Naive thymus-derived CD8-positive, alpha-beta T cell (primary cell): ENCODE measurements at regions not wholly inside any gene's neighbourhood (a gene's known extent, or its start where the extent isn't known, plus 50 kb on each side); places are given as distances from the start of the nearest gene placed in this dataset.
"Not testable (repeated sequence)": the region's sequence is repeated elsewhere in the genome, so short reads cannot be mapped to it uniquely, and the experiment has no call there.

Experiments used
- ATAC-seq, 2 donors: fragments of 150-1000 bp; cut with Tn5 transposase in 1 of 2; sonication (Bioruptor Pico), chemical (Tn5 transposase) in 1 of 2; 1 replicate in 1 of 2; 2 replicates in 1 of 2; pipeline ENCODE4 v1.10.0; 2021; ENCODE audit warnings: mild to moderate bottlenecking in 2 of 2, moderate library complexity in 2 of 2
- POLR2A ChIA-PET: fragments of 350-600 bp; sonication (Branson Sonifier 250); formaldehyde crosslinking; loops from one replicate; lab custom pipeline; 2021; ENCODE audit warnings: antibody characterized with exemption; lab: Charles Lee
- DNase-seq, 10 donors: peaks; one replicate each; pipeline versions ENCODE4 v3.0.0 to v3.0.0-alpha.2; 2020 to 2022
- H3K27ac Mint-ChIP-seq, 10 donors: one replicate each; pipeline ENCODE4 v1.8.0; 2020 to 2022; ENCODE audit warnings: mild to moderate bottlenecking in 10 of 10, mixed read lengths in 10 of 10, moderate library complexity in 4 of 10, inconsistent platforms in 1 of 10
- H3K27me3 Mint-ChIP-seq, 5 donors: one replicate each; pipeline ENCODE4 v1.8.0; 2021 to 2022; ENCODE audit warnings: mixed read lengths in 5 of 5
- H3K36me3 Mint-ChIP-seq, 3 donors: one replicate each; pipeline ENCODE4 v1.8.0; 2020 to 2022; ENCODE audit warnings: mixed read lengths in 3 of 3, mild to moderate bottlenecking in 2 of 3, inconsistent platforms in 1 of 3
- H3K4me1 Mint-ChIP-seq, 4 donors: one replicate each; pipeline ENCODE4 v1.8.0; 2021 to 2022; ENCODE audit warnings: mixed read lengths in 4 of 4
- H3K4me3 Mint-ChIP-seq, 10 donors: one replicate each; pipeline ENCODE4 v1.8.0; 2020 to 2022; ENCODE audit warnings: mild to moderate bottlenecking in 10 of 10, mixed read lengths in 10 of 10, moderate library complexity in 6 of 10, inconsistent platforms in 1 of 10
- H3K9me3 Mint-ChIP-seq, 9 donors: one replicate each; pipeline ENCODE4 v1.8.0; 2020 to 2022; ENCODE audit warnings: mixed read lengths in 9 of 9, mild to moderate bottlenecking in 3 of 9, inconsistent platforms in 1 of 9, moderate library complexity in 1 of 9

- no peak overlapping the region for H3K4me3 Mint-ChIP-seq
- peaks cover 6 to 32% (median 7%) of the 10 kb centered on the region in 5 donors for H3K27me3 Mint-ChIP-seq
- H3K36me3 Mint-ChIP-seq = no peaks in the 10 kb centered on the region
- POLR2A ChIA-PET = no interaction called here
- DNase-seq = no peak
- no peak for ATAC-seq
- H3K9me3 Mint-ChIP-seq = no peaks in the 10 kb centered on the region
- no peaks in the 10 kb centered on the region for H3K4me1 Mint-ChIP-seq
- no peak overlapping the region for H3K27ac Mint-ChIP-seq
Measured at GRCh38 chr1:30102605-30103004, 620.8 kb downstream of the MATN1 start.

- Mint-ChIP-seq H3K4me1 (no peaks in the 10 kb centered on the region), H3K4me3 (no peak overlapping the region), H3K27me3 (peaks cover 0 to 26% (median 3%) of the 10 kb centered on the region in 5 donors), H3K36me3 (no peaks in the 10 kb centered on the region), H3K9me3 (no peaks in the 10 kb centered on the region), H3K27ac (no peak overlapping the region)
- ATAC-seq (no peak), DNase-seq (no peak)
- POLR2A ChIA-PET = no interaction called here
Measured at GRCh38 chr1:30101487-30102227, 621.7 kb downstream of the MATN1 start.

- Mint-ChIP-seq H3K27me3 (peaks cover 0 to 26% (median 3%) of the 10 kb centered on the region in 5 donors), H3K36me3 (no peaks in the 10 kb centered on the region), H3K27ac (no peak overlapping the region), H3K4me3 (no peak overlapping the region), H3K9me3 (no peaks in the 10 kb centered on the region), H3K4me1 (no peaks in the 10 kb centered on the region)
- POLR2A ChIA-PET = no interaction called here
- ATAC-seq (no peak), DNase-seq (no peak)
Measured at GRCh38 chr1:30101016-30101415, 622.4 kb downstream of the MATN1 start.

DNA sequence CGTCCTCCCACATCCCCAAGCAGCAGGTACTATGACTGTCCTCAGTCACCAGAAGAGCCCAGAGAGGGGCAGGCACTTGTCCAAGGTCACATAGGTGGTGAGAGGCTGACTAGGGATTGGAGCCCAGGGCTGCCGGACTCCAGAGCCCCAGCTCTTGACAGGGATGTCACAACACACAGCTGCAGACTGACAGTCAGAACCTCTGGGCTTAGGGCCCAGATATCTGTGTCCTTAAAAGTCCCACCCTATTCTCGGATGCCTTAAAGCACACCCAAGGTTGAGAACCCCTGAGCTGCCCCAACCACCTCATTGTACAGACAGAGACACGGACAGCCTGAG, 622.9 kb downstream of the MATN1 start:
- ATAC-seq = no peak

DNA sequence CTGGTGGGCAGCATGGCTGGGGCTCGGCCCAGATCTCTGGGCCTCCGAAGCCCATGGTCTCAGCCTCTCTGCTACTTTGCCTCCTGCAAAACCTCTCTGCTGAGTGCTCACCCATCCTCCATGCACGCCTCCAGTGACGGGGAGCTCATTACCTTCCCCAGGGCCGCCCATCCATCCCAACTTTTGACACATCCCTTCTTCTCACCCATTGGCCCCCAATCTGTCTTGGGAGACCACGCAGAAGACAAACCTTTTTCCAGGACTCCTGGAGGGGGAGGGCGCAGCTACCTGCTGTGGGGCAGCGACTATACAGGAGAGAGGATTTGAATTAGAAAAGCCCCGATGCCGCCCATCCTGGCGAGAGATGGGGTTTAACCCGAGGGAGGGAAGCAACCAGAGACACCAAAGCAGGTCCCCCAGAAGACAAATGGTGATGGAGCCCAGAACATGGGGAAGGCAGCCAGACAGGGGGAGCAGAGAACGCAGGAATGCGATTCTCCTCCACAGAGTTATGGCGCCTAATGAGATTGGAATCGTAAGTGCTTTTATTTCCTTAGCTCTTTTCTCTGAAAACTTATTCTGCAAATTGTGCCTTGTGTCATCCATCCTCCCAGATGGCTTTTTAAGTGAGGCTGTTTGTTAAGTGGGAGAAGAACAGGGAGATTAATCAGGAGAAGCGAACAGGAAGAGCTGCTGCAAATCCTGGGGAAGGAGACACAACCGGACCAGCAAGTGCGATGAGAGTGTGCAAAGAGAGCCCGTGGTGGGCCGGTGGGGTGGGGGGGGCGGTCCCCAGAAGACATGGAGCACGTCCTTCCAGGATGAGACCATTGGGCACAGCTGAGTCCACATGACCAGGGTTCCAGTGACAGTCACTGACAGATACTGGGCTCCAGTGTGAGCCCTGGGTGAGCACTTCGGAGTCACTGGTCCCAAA, 623.5 kb downstream of the MATN1 start:
- peaks cover 0 to 1% (median 0%) of the 10 kb centered on the region in 9 donors for H3K9me3 Mint-ChIP-seq
- H3K4me1 Mint-ChIP-seq = no peaks in the 10 kb centered on the region
- no peaks in the 10 kb centered on the region for H3K36me3 Mint-ChIP-seq
- POLR2A ChIA-PET = no interaction called here
- DNase-seq (peak in 1 of 10 donors; percentile 8), ATAC-seq (no peak)
- peak overlapping the region in 1 of 10 donors; percentile 21 for H3K27ac Mint-ChIP-seq
- H3K4me3 Mint-ChIP-seq = no peak overlapping the region
- peaks cover 0 to 26% (median 3%) of the 10 kb centered on the region in 5 donors for H3K27me3 Mint-ChIP-seq

More for the DNA sequence above, 622.9 kb downstream of the MATN1 start:
- Mint-ChIP-seq H3K36me3 (no peaks in the 10 kb centered on the region), H3K4me3 (no peak overlapping the region), H3K27me3 (peaks cover 0 to 26% (median 3%) of the 10 kb centered on the region in 5 donors), H3K27ac (peak overlapping the region in 1 of 10 donors; percentile 21), H3K9me3 (peaks cover 0 to 1% (median 0%) of the 10 kb centered on the region in 9 donors), H3K4me1 (no peaks in the 10 kb centered on the region)
- POLR2A ChIA-PET = no interaction called here
- no peak for DNase-seq

GRCh38 chr1:30097851-30098250, 625.5 kb downstream of the MATN1 start:
- H3K4me3 Mint-ChIP-seq, H3K36me3 Mint-ChIP-seq, ATAC-seq, POLR2A ChIA-PET, DNase-seq, H3K27ac Mint-ChIP-seq, H3K4me1 Mint-ChIP-seq: not testable (repeated sequence)
- peaks cover 0 to 12% (median 8%) of the 10 kb centered on the region in 9 donors for H3K9me3 Mint-ChIP-seq
- peaks cover 0 to 26% (median 3%) of the 10 kb centered on the region in 5 donors for H3K27me3 Mint-ChIP-seq

DNA sequence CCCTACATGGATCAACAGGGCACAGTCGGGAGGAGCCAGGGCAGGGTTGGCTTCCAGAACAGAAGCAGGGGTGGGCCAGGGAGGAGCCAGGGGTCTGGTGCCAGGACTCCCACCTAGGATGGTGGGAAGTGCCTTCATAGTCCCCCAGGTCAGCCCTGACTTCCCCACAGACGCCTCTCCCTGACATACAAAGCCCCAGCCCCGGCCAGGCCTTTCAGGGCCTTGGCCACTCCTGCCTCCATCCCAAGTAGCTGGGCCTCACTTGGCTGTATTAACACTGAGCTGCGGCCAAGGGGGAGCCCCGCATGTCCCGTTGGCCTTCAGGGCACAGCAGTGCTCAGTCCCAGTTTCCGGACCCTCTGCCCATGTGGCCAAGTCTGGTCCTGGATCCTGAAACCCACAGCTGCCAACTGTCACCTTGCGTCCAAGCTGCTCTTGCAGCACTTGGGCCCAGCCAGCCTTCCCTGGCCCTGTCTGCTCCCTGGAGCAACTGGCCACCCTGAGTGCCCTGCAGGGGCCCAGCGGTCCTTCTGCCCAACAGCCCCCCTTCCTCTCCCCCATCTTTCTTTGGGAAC, 627.8 kb downstream of the MATN1 start:
- DNase-seq (peak in 1 of 10 donors; percentile 54), ATAC-seq (no peak)
- POLR2A ChIA-PET = no interaction called here
- peaks cover 2 to 33% (median 27%) of the 10 kb centered on the region in 9 donors for H3K9me3 Mint-ChIP-seq
- H3K4me1 Mint-ChIP-seq = no peaks in the 10 kb centered on the region
- peaks cover 0 to 10% (median 3%) of the 10 kb centered on the region in 5 donors for H3K27me3 Mint-ChIP-seq
- H3K4me3 Mint-ChIP-seq = no peak overlapping the region
- peaks cover 2 to 22% (median 4%) of the 10 kb centered on the region in 3 donors for H3K36me3 Mint-ChIP-seq
- H3K27ac Mint-ChIP-seq = no peak overlapping the region

DNA sequence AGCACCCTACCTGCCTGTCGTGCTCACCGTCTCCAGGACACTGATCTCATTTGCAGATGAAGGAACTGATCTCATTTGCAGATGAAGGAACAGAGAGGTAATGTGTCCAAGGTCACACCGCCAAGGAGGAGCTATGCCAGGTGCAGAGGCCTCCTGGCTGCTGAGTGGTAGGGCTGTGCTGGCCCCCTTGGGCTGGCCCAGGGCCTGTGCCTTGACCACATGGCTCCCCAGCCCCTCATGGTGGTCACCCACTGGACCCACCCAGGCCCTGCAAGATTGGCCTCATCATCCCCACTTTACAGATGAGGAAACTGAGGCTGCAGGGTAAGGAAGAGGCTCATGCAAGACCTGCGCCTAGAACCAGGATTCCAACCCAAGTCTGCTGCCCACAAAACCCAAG, 628.3 kb downstream of the MATN1 start:
- H3K9me3 Mint-ChIP-seq = peaks cover 2 to 35% (median 27%) of the 10 kb centered on the region in 9 donors
- H3K4me3 Mint-ChIP-seq = no peak overlapping the region
- H3K27ac Mint-ChIP-seq = no peak overlapping the region
- peaks cover 2 to 22% (median 4%) of the 10 kb centered on the region in 3 donors for H3K36me3 Mint-ChIP-seq
- DNase-seq (peak in 1 of 10 donors; percentile 55), ATAC-seq (no peak)
- peaks cover 0 to 8% (median 3%) of the 10 kb centered on the region in 5 donors for H3K27me3 Mint-ChIP-seq
- no peaks in the 10 kb centered on the region for H3K4me1 Mint-ChIP-seq
- POLR2A ChIA-PET = no interaction called here

DNA sequence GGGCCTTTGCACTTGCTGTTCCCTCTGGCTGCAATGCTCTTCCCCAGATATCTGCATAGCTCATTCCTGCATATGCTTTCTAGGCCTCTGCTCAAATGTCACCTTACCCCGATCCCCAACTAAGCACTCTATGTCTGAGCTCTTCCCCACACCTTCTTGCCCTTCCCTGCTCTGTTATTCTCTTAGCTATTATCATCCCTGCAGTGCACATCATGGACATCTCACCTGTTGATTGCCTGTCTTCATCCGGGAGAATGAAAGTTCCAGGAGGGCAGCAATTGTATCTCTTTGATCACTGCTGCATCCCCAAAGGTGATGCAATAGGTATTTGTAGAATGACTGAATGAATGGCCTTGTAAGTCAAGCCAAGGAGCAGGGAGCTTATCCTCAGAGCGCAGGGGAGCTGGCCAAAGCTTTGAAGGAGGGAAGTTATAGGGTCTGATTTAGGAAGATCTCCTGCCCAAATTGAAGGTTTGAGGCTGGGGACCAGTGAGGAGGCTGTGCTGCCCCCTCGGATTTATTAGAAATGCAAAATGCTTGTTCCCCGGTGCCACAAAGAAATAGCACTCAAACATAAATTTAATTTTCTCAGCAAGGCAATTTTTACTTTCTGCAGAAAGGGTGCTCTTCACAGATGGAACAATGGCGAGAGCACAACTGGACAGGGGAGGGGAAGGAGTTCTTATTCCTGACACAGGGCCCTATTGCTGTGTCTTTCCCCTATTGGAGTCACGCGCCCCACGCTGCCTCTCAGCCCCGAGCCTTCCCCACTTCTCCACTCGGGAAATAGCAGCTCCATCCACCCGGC, 631.1 kb downstream of the MATN1 start:
- DNase-seq (peak in 1 of 10 donors; percentile 10), ATAC-seq (no peak)
- Mint-ChIP-seq H3K4me1 (peaks cover 0 to 4% (median 0%) of the 10 kb centered on the region in 4 donors), H3K4me3 (no peak overlapping the region), H3K27me3 (peaks cover 14 to 30% (median 20%) of the 10 kb centered on the region in 5 donors), H3K9me3 (peaks cover 2 to 43% (median 31%) of the 10 kb centered on the region in 9 donors), H3K27ac (no peak overlapping the region), H3K36me3 (peaks cover 2 to 22% (median 4%) of the 10 kb centered on the region in 3 donors)
- POLR2A ChIA-PET = no interaction called here

DNA sequence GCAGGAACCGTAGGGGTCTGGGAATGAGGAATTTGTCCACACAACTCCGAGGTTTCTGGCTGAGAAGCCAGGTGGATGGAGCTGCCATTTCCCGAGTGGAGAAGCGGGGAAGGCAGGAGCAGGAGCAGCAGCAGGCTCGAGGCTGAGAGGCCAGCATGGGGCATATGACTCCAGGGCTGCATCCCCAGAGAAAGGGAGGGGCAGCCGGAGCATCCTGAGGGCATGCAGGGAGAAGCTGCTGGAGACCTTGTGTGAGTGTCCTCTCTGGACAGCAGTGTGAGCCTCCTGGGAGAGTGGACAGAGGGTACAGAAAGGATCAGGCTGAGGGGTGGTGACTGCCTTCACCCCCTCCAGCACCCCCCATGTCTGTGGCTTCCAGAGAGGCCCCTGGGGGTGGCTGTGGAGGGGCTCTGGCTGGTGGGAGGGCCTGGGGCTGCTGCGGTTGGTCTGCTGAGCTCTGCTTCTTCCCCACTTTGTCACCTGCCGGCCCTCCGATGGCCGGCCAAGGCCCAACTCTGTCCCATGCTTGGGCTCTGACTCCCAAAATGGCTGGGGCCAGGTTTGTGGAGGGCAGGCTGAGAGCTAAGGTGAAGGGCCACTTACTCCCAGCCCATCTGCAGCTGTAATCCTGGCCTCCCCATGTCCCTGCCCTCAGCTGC, 633.1 kb downstream of the MATN1 start:
- POLR2A ChIA-PET = no interaction called here
- no peak for DNase-seq
- Mint-ChIP-seq H3K4me3 (no peak overlapping the region), H3K9me3 (peaks cover 2 to 43% (median 29%) of the 10 kb centered on the region in 9 donors), H3K27ac (no peak overlapping the region), H3K36me3 (peaks cover 2 to 22% (median 4%) of the 10 kb centered on the region in 3 donors), H3K4me1 (peaks cover 0 to 7% (median 3%) of the 10 kb centered on the region in 4 donors), H3K27me3 (peaks cover 17 to 48% (median 33%) of the 10 kb centered on the region in 5 donors)
- ATAC-seq = no peak

- Mint-ChIP-seq H3K4me1 (peaks cover 0 to 7% (median 3%) of the 10 kb centered on the region in 4 donors), H3K36me3 (peaks cover 2 to 22% (median 4%) of the 10 kb centered on the region in 3 donors), H3K27me3 (peaks cover 17 to 61% (median 45%) of the 10 kb centered on the region in 5 donors), H3K9me3 (peaks cover 2 to 43% (median 29%) of the 10 kb centered on the region in 9 donors), H3K27ac (no peak overlapping the region), H3K4me3 (no peak overlapping the region)
- DNase-seq = no peak
- POLR2A ChIA-PET = no interaction called here
- ATAC-seq = no peak
Measured at GRCh38 chr1:30089024-30089430, 634.4 kb downstream of the MATN1 start.
